ENCODE measurements at regions not wholly inside any gene's neighbourhood (a gene's known extent, or its start where the extent isn't known, plus 50 kb on each side); places are given as distances from the start of the nearest gene placed in this dataset.
"Not testable (repeated sequence)": the region's sequence is repeated elsewhere in the genome, so short reads cannot be mapped to it uniquely, and the experiment has no call there.

- peak; percentile 12 for DNase-seq
- in situ Hi-C loops (cut with HindIII; ENCODE audit: low pct_ligation_motif_present, low pct_unique_long_range_greater_than_20kb, low sequenced_read_pairs) = no loop called here
Observed at GRCh38 chrX:12013211-12013618, 125.1 kb upstream of the FRMPD4 start.

DNA sequence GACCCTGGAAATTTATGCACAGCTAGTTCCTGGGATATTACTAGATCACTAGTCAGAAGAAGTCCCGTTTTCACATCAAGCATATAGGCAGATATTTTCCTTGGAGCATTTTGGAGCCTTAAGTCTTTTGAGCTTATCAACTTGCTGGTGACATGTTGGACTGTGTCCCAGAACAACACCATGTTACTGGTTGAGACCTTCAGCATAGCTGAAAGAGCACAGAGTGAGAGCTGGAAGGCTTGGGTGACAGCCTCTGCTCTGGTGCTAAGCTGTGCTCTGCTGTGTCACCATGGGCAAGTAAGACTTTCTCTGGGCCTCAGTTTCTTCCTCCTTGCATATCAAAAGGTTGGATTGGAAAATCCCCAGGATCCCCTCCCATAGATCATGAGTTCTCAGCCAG is 116.6 kb upstream of the FRMPD4 start:
- in situ Hi-C loops (cut with HindIII; ENCODE audit: low pct_ligation_motif_present, low pct_unique_long_range_greater_than_20kb, low sequenced_read_pairs) = no loop called here
- no peak for DNase-seq

- in situ Hi-C loops (cut with HindIII; ENCODE audit: low pct_ligation_motif_present, low pct_unique_long_range_greater_than_20kb, low sequenced_read_pairs) = no loop called here
- DNase-seq = no peak
Observed at GRCh38 chrX:12026481-12026880, 111.8 kb upstream of the FRMPD4 start.

GRCh38 chrX:12032082-12032481 is 106.2 kb upstream of the FRMPD4 start:
- DNase-seq = no peak
- in situ Hi-C loops (cut with HindIII; ENCODE audit: low pct_ligation_motif_present, low pct_unique_long_range_greater_than_20kb, low sequenced_read_pairs) = no loop called here

DNA sequence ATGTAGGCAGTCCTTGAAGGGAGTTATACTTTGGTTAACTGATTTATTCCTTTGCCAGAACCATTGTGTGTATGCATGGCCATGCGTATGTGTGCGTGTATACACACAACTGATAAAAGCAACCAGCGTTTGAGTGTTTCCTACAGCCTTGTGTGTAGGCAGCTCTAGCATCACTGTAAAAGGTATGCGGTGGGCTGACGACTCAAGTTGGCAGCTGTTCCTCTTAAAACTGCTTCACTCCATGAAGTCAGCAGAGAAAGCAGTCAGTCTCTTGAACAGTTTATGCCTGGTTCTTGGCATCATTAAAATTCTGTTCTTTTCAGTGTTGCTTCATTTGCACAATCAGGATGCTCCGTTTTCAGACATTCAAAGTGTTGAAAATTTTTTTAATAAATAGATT is 103.5 kb upstream of the FRMPD4 start:
- no peak for DNase-seq
- in situ Hi-C loops (cut with HindIII; ENCODE audit: low pct_ligation_motif_present, low pct_unique_long_range_greater_than_20kb, low sequenced_read_pairs) = no loop called here

DNA sequence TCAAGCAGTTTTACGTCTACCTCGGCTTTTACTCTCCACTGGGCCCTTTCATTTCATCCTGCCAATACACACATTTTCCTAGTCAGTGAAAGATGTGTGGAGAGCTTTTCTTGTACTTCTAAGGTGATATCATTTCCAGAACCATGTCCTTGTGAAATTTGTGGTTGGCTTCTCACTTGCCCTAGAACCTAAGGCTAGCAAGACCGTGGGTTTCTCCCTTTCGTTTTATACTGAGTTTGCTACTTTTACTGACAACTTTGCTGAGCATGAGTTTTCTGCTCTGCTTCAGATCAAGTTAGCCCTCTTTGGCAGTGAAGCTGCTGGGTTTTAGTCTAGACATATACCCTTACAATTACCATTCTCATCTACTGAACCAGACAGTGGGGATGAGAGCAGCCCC is 95.7 kb upstream of the FRMPD4 start:
- in situ Hi-C loops (cut with HindIII; ENCODE audit: low pct_ligation_motif_present, low pct_unique_long_range_greater_than_20kb, low sequenced_read_pairs) = no loop called here

DNA sequence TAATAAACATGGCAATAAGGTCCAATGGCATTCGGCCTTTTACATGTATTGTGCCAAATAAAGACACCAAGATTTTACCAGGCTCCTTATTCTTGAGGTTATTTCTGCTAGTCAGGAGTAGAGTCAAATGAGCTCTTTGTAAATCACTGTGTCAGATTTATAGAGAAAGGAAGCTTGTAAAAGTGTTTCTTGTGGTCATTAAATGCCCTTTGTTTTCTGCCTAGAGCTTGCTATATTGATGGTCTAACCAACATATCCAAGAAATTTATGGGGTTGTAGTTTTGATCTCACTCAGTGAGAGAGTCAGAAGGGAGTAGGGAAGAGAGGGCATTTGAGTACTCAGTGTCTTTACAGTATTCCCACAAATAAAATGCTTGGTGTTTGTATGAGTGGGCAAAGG is 86.2 kb upstream of the FRMPD4 start:
- DNase-seq = no peak
- in situ Hi-C loops (cut with HindIII; ENCODE audit: low pct_ligation_motif_present, low pct_unique_long_range_greater_than_20kb, low sequenced_read_pairs) = no loop called here

More for the DNA sequence above, 95.7 kb upstream of the FRMPD4 start:
- DNase-seq = no peak

DNA sequence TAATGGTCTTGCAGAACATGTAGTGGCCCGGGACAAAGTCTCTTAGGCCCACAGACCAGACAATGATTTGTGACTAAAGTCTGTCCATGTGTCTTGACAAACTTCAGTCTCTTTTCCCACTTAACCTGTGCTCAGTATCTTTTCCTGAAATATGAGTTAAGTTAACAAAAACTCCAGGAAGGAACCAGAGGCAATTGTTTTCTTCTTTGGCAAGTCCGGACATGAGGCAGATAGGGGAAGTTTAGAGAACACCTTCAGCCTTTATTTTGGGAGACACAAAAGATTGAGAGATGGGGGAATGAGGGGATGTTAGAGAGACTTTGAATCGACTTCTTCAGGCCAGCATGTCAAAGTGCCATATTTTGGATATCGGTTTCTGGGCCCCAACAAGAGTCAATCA is 80.2 kb upstream of the FRMPD4 start:
- in situ Hi-C loops (cut with HindIII; ENCODE audit: low pct_ligation_motif_present, low pct_unique_long_range_greater_than_20kb, low sequenced_read_pairs) = no loop called here

DNA sequence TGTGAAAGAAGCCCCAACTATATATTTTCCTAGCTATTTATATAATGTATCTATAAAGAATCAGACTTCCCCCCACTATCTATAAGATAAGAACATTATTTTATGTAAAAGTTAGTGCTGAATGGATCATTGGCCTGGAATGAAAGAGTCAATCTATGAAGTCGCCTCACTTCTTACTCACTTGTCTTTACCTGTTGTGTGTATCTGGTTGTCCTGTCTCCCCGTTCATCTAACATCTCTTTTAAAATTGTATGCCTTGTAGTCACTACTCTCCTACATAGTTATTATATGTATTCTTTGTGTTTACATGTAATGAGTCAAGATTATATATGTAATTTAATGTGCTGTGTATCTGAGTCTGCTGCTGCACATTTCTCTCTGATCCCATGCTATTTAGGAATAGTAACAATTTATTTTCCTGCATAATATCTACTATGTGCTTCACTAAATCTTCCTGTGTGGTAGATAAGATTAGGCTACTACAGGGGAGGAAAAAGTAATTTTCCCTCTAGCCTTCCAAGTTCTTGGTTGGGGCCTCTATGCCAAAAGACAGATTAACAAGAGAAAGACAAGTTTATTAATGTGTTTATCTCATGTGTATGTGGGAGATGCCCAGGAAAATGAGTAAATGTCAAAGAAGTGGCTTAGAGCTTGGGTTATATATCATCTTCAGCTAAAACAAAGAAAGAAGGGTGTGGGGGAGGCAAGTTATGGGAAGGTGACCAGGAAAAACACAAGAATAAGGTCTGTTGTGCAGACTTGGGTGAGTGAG is 77.6 kb upstream of the FRMPD4 start:
- in situ Hi-C loops (cut with HindIII; ENCODE audit: low pct_ligation_motif_present, low pct_unique_long_range_greater_than_20kb, low sequenced_read_pairs) = no loop called here
- no peak for DNase-seq

More for the DNA sequence above, 80.2 kb upstream of the FRMPD4 start:
- no peak for DNase-seq

GRCh38 chrX:12065251-12065650 is 73.0 kb upstream of the FRMPD4 start:
- DNase-seq = peak; percentile 39

DNA sequence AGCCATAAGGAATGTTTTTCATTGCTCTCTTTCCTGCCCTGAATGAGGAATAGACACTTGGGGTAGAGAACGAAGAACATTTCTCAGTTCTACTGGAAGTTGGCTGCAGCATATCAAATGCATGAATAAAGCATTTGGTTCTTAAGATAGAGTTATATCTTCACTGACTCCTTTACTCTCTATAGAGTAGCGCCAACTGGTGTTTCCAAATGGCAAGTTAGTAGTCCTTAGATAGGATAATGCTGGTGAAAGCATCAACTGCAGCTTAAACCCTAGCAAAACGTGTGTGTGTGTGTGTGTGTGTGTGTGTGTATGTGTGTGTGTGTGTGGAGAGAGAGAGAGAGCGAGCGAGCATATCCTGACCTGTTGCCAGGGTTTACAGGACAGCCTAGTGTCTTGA is 62.2 kb upstream of the FRMPD4 start:
- no peak for DNase-seq
- in situ Hi-C loops (cut with HindIII; ENCODE audit: low pct_ligation_motif_present, low pct_unique_long_range_greater_than_20kb, low sequenced_read_pairs) = no loop called here

More at GRCh38 chrX:12065251-12065650, 73.0 kb upstream of the FRMPD4 start:
- in situ Hi-C loops (cut with HindIII; ENCODE audit: low pct_ligation_motif_present, low pct_unique_long_range_greater_than_20kb, low sequenced_read_pairs) = no loop called here

- peak; percentile 16 for DNase-seq
- in situ Hi-C loops (cut with HindIII; ENCODE audit: low pct_ligation_motif_present, low pct_unique_long_range_greater_than_20kb, low sequenced_read_pairs) = no loop called here
Observed at GRCh38 chrX:12080265-12080664, 58.0 kb upstream of the FRMPD4 start.

DNA sequence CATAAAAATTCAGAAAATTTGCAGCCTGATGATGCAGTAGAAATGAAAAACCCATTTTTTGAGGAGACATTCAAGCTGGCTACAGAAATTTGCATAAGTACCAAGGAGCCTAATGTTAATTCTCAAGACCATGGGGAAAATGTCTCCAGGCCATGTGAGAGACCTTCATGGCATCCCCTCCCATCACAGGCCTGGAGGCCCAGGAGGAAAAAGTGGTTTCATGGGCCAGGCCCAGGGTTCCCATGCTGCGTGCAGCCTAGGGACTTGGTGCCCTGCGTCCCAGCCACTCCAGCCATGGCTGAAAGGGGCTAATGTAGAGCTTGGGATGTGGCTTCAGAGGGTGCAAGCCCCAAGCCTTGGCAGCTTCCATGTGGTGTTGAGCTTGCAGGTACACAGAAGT is 55.3 kb upstream of the FRMPD4 start:
- in situ Hi-C loops (cut with HindIII; ENCODE audit: low pct_ligation_motif_present, low pct_unique_long_range_greater_than_20kb, low sequenced_read_pairs); DNase-seq: not testable (repeated sequence)

All from ACHN (cell line).